GM23338 (cell line): ENCODE measurements at regions not wholly inside any gene's neighbourhood (a gene's known extent, or its start where the extent isn't known, plus 50 kb on each side); places are given as distances from the start of the nearest gene placed in this dataset.

Source experiments
- ATAC-seq: fragments of 200-7000 bp; cut with Tn5 transposase; 3 replicates; pipeline ENCODE4 v1.9.1; 2020
- DNase-seq: peaks from one replicate; pipeline ENCODE4 v3.0.0-alpha.2; 2015; ENCODE audit warnings: low spot score
- H2AFZ ChIP-seq: fragments of 200-600 bp; sonication (generic); 2 replicates; pipeline ENCODE4 v1.8.0; 2016; ENCODE audit warnings: antibody characterized with exemption, mild to moderate bottlenecking, moderate library complexity
- H3F3A ChIP-seq: fragments of 200-600 bp; sonication (generic); replicated peaks from 2 replicates; pipeline ENCODE4 v1.8.0; 2017; ENCODE audit warnings: antibody characterized with exemption, mixed run types, low read depth
- H3K27ac ChIP-seq: fragments of 200-600 bp; sonication (generic); 2 replicates; pipeline ENCODE4 v1.6.1; 2016; ENCODE audit warnings: low read depth
- H3K27me3 ChIP-seq: fragments of 200-600 bp; sonication (generic); 2 replicates; pipeline ENCODE4 v1.8.0; 2016; ENCODE audit warnings: mild to moderate bottlenecking, mixed run types, moderate library complexity; ENCODE audit not compliant: insufficient read depth
- H3K36me3 ChIP-seq: fragments of 200-600 bp; sonication (generic); 2 replicates; pipeline ENCODE4 v1.8.0; 2016; ENCODE audit warnings: mild to moderate bottlenecking; ENCODE audit not compliant: insufficient read depth
- H3K4me1 ChIP-seq: fragments of 200-600 bp; sonication (generic); 2 replicates; pipeline ENCODE4 v1.8.0; 2016; ENCODE audit warnings: mild to moderate bottlenecking, moderate library complexity; ENCODE audit not compliant: insufficient read depth
- H3K4me2 ChIP-seq: fragments of 200-600 bp; sonication (generic); 2 replicates; pipeline ENCODE4 v1.7.1; 2017; ENCODE audit warnings: mixed run types
- H3K4me3 ChIP-seq: fragments of 200-600 bp; sonication (generic); 2 replicates; pipeline ENCODE4 v1.6.1; 2016; ENCODE audit warnings: mixed run types
- H3K79me2 ChIP-seq: fragments of 200-600 bp; sonication (generic); replicated peaks from 2 replicates; pipeline ENCODE4 v1.8.0; 2017; ENCODE audit warnings: mild to moderate bottlenecking; ENCODE audit not compliant: insufficient read depth
- H3K9me2 ChIP-seq: fragments of 200-600 bp; sonication (generic); 2 replicates; pipeline ENCODE4 v1.8.0; 2017; ENCODE audit not compliant: insufficient read depth
- H4K20me1 ChIP-seq: fragments of 200-600 bp; sonication (generic); replicated peaks from 2 replicates; pipeline ENCODE4 v1.8.0; 2017; ENCODE audit warnings: mild to moderate bottlenecking; ENCODE audit not compliant: insufficient read depth
- H3K27ac Mint-ChIP-seq: 2 replicates; pipeline ENCODE4 v1.8.0; 2020; ENCODE audit warnings: inconsistent platforms, mild to moderate bottlenecking, moderate library complexity, mixed read lengths
- H3K27me3 Mint-ChIP-seq: 3 replicates; pipeline ENCODE4 v1.8.0; 2022; ENCODE audit warnings: low read depth, mild to moderate bottlenecking, moderate library complexity, mixed read lengths, inconsistent platforms; ENCODE audit not compliant: insufficient read depth, poor library complexity
- H3K36me3 Mint-ChIP-seq: 3 replicates; pipeline ENCODE4 v1.8.0; 2021; ENCODE audit warnings: low read depth, mild to moderate bottlenecking, inconsistent platforms, moderate library complexity, mixed read lengths
- H3K4me1 Mint-ChIP-seq: 3 replicates; pipeline ENCODE4 v1.8.0; 2020; ENCODE audit warnings: mild to moderate bottlenecking, inconsistent platforms, mixed read lengths
- H3K4me3 Mint-ChIP-seq: 3 replicates; pipeline ENCODE4 v1.8.0; 2021; ENCODE audit warnings: moderate library complexity, mild to moderate bottlenecking, inconsistent platforms, mixed read lengths
- H3K9me3 Mint-ChIP-seq: 3 replicates; pipeline ENCODE4 v1.8.0; 2020; ENCODE audit warnings: moderate library complexity, mild to moderate bottlenecking, inconsistent platforms, mixed read lengths
- CREB1 ChIP-seq: fragments of 250-450 bp; sonication (Bioruptor Pico); IDR thresholded peaks from 2 replicates; pipeline ENCODE4 v1.5.0; 2020; ENCODE audit warnings: low read depth, mild to moderate bottlenecking, moderate library complexity
- EZH2 ChIP-seq: fragments of 200-600 bp; sonication (generic); IDR thresholded peaks from one replicate; pipeline ENCODE4 v1.8.0; 2017; ENCODE audit warnings: antibody characterized with exemption, mild to moderate bottlenecking, low read depth; ENCODE audit not compliant: unreplicated experiment
- EZH2phosphoT487 ChIP-seq: fragments of 200-600 bp; sonication (generic); IDR thresholded peaks from one replicate; pipeline ENCODE4 v1.8.1; 2018; ENCODE audit warnings: antibody characterized with exemption; ENCODE audit not compliant: unreplicated experiment
- JUNB ChIP-seq: IDR thresholded peaks from one replicate; pipeline ENCODE4 v1.6.1; 2016; ENCODE audit warnings: antibody characterized with exemption; ENCODE audit not compliant: unreplicated experiment
- NANOG ChIP-seq: IDR thresholded peaks from 2 replicates; pipeline ENCODE4 v1.6.1; 2016; ENCODE audit warnings: antibody characterized with exemption, borderline replicate concordance
- POLR2AphosphoS5 ChIP-seq: IDR thresholded peaks from 2 replicates; pipeline ENCODE4 v1.6.1; 2016; ENCODE audit warnings: antibody characterized with exemption, low read depth
- STAT1 ChIP-seq: IDR thresholded peaks from one replicate; pipeline ENCODE4 v1.6.1; 2016; ENCODE audit warnings: antibody characterized with exemption; ENCODE audit not compliant: unreplicated experiment
- ZNF114 ChIP-seq: fragments of 250-450 bp; sonication (Bioruptor Pico); IDR thresholded peaks from 2 replicates; pipeline ENCODE4 v1.5.0; 2020; ENCODE audit warnings: mild to moderate bottlenecking, moderate library complexity
- ZNF331 ChIP-seq: fragments of 250-450 bp; sonication (Bioruptor Pico); IDR thresholded peaks from 2 replicates; pipeline ENCODE4 v1.5.0; 2020; ENCODE audit warnings: low read depth, mild to moderate bottlenecking, moderate library complexity
- TF ChIP-seq, protein P1 (sequence below): fragments of 250-450 bp; sonication (Bioruptor Pico); IDR thresholded peaks from 2 replicates; pipeline ENCODE4 v1.5.0; 2020; ENCODE audit warnings: mild to moderate bottlenecking, moderate library complexity
- TF ChIP-seq, protein P2 (sequence below): IDR thresholded peaks from 2 replicates; pipeline ENCODE4 v1.6.1; 2016; ENCODE audit warnings: antibody characterized with exemption
- TF ChIP-seq, protein P3 (sequence below), 2 experiments: fragments of 200-600 bp in 1 of 2; sonication (generic) in 1 of 2; conservative IDR thresholded peaks; 2 replicates each; pipeline versions ENCODE4 v1.5.1 to v1.6.1; 2016 to 2017; ENCODE audit warnings: antibody characterized with exemption in 2 of 2, low read depth in 2 of 2, mild to moderate bottlenecking in 2 of 2, moderate library complexity in 1 of 2
- TF ChIP-seq, protein P4 (sequence below): IDR thresholded peaks from one replicate; pipeline ENCODE4 v1.6.1; 2018; ENCODE audit warnings: antibody characterized with exemption; ENCODE audit not compliant: unreplicated experiment

DNA sequence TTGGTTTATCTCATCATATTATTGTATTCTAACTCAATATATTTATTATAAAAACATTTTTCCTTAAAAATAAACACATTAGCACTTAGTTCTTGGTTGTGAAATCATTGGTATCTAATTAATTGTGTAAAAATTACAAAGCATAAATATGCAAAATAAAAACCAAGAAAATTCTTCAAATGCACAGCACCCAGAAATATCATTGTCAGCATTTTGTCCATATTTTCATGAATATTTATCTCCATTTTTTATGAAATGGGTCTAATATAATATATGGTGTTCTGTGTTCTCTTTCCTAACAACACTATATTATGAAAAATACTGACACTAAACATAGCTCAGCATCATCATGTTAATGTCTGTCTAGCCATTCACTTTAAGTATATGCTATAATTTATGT is 877.8 kb upstream of the MAP3K7 start (continued):
- TF ChIP-seq ZNF331 (CRISPR knock-in tag) = no peak

DNA sequence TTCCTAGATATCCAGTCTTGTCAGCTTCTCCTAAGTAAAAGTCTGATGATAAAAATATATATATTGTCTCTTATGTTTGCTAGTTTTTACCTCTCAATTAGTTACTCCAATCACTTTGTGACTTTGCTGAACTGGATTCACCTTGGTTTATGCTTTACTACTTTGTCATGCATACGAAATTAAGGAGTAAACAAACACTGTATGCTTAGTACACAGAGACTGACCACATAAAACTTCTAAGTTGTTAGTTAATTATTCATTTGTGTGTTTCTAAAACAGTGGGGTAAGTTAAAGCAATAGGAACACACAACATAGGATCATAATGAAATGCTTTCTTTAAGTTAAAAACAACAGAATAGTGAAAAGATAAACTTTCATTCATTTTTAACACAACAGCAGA is 877.3 kb upstream of the MAP3K7 start:
- Mint-ChIP-seq H3K27ac (no peak overlapping the region), H3K9me3 (no peaks in the 10 kb centered on the region), H3K27me3 (no peaks in the 10 kb centered on the region), H3K4me1 (no peaks in the 10 kb centered on the region), H3K36me3 (no peaks in the 10 kb centered on the region), H3K4me3 (no peak overlapping the region)
- no peak overlapping the region for H3K4me2 ChIP-seq
- no peaks in the 10 kb centered on the region for H3K79me2 ChIP-seq
- no peaks in the 10 kb centered on the region for H4K20me1 ChIP-seq
- no peak overlapping the region for H3K4me3 ChIP-seq
- no peaks in the 10 kb centered on the region for H3K27me3 ChIP-seq
- no peak for TF ChIP-seq STAT1
- no peak for TF ChIP-seq EZH2phosphoT487
- TF ChIP-seq JUNB = no peak
- TF ChIP-seq ZNF331 (CRISPR knock-in tag) = no peak
- TF ChIP-seq, protein P1, sequence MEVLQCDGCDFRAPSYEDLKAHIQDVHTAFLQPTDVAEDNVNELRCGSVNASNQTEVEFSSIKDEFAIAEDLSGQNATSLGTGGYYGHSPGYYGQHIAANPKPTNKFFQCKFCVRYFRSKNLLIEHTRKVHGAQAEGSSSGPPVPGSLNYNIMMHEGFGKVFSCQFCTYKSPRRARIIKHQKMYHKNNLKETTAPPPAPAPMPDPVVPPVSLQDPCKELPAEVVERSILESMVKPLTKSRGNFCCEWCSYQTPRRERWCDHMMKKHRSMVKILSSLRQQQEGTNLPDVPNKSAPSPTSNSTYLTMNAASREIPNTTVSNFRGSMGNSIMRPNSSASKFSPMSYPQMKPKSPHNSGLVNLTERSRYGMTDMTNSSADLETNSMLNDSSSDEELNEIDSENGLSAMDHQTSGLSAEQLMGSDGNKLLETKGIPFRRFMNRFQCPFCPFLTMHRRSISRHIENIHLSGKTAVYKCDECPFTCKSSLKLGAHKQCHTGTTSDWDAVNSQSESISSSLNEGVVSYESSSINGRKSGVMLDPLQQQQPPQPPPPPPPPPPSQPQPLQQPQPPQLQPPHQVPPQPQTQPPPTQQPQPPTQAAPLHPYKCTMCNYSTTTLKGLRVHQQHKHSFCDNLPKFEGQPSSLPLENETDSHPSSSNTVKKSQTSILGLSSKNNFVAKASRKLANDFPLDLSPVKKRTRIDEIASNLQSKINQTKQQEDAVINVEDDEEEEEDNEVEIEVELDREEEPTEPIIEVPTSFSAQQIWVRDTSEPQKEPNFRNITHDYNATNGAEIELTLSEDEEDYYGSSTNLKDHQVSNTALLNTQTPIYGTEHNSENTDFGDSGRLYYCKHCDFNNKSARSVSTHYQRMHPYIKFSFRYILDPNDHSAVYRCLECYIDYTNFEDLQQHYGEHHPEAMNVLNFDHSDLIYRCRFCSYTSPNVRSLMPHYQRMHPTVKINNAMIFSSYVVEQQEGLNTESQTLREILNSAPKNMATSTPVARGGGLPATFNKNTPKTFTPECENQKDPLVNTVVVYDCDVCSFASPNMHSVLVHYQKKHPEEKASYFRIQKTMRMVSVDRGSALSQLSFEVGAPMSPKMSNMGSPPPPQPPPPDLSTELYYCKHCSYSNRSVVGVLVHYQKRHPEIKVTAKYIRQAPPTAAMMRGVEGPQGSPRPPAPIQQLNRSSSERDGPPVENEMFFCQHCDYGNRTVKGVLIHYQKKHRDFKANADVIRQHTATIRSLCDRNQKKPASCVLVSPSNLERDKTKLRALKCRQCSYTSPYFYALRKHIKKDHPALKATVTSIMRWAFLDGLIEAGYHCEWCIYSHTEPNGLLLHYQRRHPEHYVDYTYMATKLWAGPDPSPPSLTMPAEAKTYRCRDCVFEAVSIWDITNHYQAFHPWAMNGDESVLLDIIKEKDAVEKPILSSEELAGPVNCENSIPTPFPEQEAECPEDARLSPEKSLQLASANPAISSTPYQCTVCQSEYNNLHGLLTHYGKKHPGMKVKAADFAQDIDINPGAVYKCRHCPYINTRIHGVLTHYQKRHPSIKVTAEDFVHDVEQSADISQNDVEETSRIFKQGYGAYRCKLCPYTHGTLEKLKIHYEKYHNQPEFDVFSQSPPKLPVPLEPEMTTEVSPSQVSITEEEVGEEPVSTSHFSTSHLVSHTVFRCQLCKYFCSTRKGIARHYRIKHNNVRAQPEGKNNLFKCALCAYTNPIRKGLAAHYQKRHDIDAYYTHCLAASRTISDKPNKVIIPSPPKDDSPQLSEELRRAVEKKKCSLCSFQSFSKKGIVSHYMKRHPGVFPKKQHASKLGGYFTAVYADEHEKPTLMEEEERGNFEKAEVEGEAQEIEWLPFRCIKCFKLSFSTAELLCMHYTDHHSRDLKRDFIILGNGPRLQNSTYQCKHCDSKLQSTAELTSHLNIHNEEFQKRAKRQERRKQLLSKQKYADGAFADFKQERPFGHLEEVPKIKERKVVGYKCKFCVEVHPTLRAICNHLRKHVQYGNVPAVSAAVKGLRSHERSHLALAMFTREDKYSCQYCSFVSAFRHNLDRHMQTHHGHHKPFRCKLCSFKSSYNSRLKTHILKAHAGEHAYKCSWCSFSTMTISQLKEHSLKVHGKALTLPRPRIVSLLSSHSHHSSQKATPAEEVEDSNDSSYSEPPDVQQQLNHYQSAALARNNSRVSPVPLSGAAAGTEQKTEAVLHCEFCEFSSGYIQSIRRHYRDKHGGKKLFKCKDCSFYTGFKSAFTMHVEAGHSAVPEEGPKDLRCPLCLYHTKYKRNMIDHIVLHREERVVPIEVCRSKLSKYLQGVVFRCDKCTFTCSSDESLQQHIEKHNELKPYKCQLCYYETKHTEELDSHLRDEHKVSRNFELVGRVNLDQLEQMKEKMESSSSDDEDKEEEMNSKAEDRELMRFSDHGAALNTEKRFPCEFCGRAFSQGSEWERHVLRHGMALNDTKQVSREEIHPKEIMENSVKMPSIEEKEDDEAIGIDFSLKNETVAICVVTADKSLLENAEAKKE (CRISPR knock-in tag) = no peak
- TF ChIP-seq, protein P2, sequence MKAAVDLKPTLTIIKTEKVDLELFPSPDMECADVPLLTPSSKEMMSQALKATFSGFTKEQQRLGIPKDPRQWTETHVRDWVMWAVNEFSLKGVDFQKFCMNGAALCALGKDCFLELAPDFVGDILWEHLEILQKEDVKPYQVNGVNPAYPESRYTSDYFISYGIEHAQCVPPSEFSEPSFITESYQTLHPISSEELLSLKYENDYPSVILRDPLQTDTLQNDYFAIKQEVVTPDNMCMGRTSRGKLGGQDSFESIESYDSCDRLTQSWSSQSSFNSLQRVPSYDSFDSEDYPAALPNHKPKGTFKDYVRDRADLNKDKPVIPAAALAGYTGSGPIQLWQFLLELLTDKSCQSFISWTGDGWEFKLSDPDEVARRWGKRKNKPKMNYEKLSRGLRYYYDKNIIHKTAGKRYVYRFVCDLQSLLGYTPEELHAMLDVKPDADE = no peak
- TF ChIP-seq, protein P3, sequence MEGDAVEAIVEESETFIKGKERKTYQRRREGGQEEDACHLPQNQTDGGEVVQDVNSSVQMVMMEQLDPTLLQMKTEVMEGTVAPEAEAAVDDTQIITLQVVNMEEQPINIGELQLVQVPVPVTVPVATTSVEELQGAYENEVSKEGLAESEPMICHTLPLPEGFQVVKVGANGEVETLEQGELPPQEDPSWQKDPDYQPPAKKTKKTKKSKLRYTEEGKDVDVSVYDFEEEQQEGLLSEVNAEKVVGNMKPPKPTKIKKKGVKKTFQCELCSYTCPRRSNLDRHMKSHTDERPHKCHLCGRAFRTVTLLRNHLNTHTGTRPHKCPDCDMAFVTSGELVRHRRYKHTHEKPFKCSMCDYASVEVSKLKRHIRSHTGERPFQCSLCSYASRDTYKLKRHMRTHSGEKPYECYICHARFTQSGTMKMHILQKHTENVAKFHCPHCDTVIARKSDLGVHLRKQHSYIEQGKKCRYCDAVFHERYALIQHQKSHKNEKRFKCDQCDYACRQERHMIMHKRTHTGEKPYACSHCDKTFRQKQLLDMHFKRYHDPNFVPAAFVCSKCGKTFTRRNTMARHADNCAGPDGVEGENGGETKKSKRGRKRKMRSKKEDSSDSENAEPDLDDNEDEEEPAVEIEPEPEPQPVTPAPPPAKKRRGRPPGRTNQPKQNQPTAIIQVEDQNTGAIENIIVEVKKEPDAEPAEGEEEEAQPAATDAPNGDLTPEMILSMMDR (conservative IDR thresholded peaks at IDR 0.05; ENCODE audit: low read depth in 2 of 2) = no peak
- TF ChIP-seq ZNF114 (CRISPR knock-in tag) = no peak
- no peak for TF ChIP-seq NANOG
- TF ChIP-seq POLR2AphosphoS5 = no peak
- no peak for TF ChIP-seq EZH2
- TF ChIP-seq, protein P4, sequence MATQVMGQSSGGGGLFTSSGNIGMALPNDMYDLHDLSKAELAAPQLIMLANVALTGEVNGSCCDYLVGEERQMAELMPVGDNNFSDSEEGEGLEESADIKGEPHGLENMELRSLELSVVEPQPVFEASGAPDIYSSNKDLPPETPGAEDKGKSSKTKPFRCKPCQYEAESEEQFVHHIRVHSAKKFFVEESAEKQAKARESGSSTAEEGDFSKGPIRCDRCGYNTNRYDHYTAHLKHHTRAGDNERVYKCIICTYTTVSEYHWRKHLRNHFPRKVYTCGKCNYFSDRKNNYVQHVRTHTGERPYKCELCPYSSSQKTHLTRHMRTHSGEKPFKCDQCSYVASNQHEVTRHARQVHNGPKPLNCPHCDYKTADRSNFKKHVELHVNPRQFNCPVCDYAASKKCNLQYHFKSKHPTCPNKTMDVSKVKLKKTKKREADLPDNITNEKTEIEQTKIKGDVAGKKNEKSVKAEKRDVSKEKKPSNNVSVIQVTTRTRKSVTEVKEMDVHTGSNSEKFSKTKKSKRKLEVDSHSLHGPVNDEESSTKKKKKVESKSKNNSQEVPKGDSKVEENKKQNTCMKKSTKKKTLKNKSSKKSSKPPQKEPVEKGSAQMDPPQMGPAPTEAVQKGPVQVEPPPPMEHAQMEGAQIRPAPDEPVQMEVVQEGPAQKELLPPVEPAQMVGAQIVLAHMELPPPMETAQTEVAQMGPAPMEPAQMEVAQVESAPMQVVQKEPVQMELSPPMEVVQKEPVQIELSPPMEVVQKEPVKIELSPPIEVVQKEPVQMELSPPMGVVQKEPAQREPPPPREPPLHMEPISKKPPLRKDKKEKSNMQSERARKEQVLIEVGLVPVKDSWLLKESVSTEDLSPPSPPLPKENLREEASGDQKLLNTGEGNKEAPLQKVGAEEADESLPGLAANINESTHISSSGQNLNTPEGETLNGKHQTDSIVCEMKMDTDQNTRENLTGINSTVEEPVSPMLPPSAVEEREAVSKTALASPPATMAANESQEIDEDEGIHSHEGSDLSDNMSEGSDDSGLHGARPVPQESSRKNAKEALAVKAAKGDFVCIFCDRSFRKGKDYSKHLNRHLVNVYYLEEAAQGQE = no peak
- no peak for TF ChIP-seq CREB1
- H2AFZ ChIP-seq = no peak overlapping the region
- H3F3A ChIP-seq = no peaks in the 10 kb centered on the region
- H3K9me2 ChIP-seq = no peaks in the 10 kb centered on the region
- H3K4me1 ChIP-seq = no peaks in the 10 kb centered on the region
- no peak overlapping the region for H3K27ac ChIP-seq
- DNase-seq = no peak
- H3K36me3 ChIP-seq = no peaks in the 10 kb centered on the region
- no peak for ATAC-seq
